Gastrocnemius medialis (tissue), 4 donors: ENCODE measurements at regions not wholly inside any gene's neighbourhood (a gene's known extent, or its start where the extent isn't known, plus 50 kb on each side); places are given as distances from the start of the nearest gene placed in this dataset.

Experiments
- POLR2A ChIP-seq, 2 donors: fragments of 450-650 bp; IDR thresholded peaks; one replicate each; pipeline ENCODE4 v1.6.1; 2017; ENCODE audit warnings: antibody characterized with exemption in 2 of 2, mild to moderate bottlenecking in 2 of 2, moderate library complexity in 2 of 2
- TF ChIP-seq, protein P1 (sequence below), 5 experiments: fragments of 450-650 bp in 3 of 5; fragments of 200-600 bp in 2 of 5; sonication (generic) in 2 of 5; IDR thresholded peaks in 4 of 5; conservative IDR thresholded peaks in 1 of 5; 1 replicate in 4 of 5; 2 replicates in 1 of 5; pipeline ENCODE4 v1.5.1; 2016 to 2019; ENCODE audit warnings: antibody characterized with exemption in 5 of 5, mild to moderate bottlenecking in 3 of 5, moderate library complexity in 3 of 5

GRCh38 chr10:88196291-88196690 lies 332.9 kb downstream of the PTEN start:
- TF ChIP-seq POLR2A (IDR thresholded peaks at IDR 0.05) = no peak
- TF ChIP-seq, protein P1, sequence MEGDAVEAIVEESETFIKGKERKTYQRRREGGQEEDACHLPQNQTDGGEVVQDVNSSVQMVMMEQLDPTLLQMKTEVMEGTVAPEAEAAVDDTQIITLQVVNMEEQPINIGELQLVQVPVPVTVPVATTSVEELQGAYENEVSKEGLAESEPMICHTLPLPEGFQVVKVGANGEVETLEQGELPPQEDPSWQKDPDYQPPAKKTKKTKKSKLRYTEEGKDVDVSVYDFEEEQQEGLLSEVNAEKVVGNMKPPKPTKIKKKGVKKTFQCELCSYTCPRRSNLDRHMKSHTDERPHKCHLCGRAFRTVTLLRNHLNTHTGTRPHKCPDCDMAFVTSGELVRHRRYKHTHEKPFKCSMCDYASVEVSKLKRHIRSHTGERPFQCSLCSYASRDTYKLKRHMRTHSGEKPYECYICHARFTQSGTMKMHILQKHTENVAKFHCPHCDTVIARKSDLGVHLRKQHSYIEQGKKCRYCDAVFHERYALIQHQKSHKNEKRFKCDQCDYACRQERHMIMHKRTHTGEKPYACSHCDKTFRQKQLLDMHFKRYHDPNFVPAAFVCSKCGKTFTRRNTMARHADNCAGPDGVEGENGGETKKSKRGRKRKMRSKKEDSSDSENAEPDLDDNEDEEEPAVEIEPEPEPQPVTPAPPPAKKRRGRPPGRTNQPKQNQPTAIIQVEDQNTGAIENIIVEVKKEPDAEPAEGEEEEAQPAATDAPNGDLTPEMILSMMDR (IDR thresholded peaks at IDR 0.05 in 4 of 5, conservative IDR thresholded peaks at IDR 0.05 in 1 of 5) = no peak
